SKM-1 treated with dmso at 0.1 percent for 144 hours (cell line): ENCODE measurements at regions not wholly inside any gene's neighbourhood (a gene's known extent, or its start where the extent isn't known, plus 50 kb on each side); places are given as distances from the start of the nearest gene placed in this dataset.
"Not testable (repeated sequence)": the region's sequence is repeated elsewhere in the genome, so short reads cannot be mapped to it uniquely, and the experiment has no call there.

Experiments used
- DNase-seq: peaks from one replicate; lab custom pipeline; 2025; ENCODE audit not compliant: unreplicated experiment; lab: John Stamatoyannopoulos, UW

GRCh38 chrX:74085642-74086236, 218.2 kb upstream of the ZCCHC13 start:
- DNase-seq, result no peak

DNA sequence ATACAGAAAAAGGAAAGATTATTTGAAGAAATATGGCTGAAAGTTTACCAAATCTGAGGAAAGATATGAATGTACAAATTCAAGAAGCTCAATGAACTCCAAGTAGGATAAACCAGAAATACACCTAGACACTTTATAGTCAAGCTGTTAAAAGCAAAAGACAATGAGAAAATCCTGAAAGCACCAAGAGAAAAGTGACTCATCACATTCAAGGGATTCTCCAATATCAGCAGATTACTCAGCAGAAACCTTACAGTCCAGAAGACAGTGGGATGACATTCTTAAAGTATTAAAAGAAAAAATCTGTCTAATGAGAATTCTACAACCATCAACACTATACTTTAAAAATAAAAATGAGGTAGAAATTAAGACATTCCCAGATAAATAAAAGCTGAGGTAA, 223.8 kb upstream of the ZCCHC13 start:
- no peak for DNase-seq

- DNase-seq, result no peak
Observed at GRCh38 chrX:74065831-74066390, 213.4 kb upstream of the XIST start.

- DNase-seq, result no peak
Observed at GRCh38 chrX:74063426-74064155, 211.1 kb upstream of the XIST start.

DNA sequence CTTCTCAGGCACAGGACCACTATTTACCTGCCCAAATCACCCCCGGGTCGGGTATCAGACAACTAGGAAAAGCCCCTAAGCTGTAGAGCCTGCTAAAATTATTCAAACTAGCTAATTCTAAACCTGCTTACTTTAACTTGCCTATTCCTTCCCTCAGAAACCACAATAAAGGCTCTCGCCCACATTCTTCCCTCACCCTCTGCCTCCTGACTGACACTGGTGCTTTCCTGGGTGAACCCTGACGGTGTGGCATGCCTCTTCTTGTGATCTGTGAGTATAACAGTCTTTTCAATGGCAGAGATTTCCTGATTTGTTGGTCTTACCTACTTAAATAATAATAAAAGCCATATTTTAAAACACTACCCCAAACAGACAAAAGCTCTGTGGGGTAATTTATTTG, 209.4 kb upstream of the XIST start:
- no peak for DNase-seq

- DNase-seq, result no peak
Observed at GRCh38 chrX:74049126-74049525, 196.6 kb upstream of the XIST start.

DNA sequence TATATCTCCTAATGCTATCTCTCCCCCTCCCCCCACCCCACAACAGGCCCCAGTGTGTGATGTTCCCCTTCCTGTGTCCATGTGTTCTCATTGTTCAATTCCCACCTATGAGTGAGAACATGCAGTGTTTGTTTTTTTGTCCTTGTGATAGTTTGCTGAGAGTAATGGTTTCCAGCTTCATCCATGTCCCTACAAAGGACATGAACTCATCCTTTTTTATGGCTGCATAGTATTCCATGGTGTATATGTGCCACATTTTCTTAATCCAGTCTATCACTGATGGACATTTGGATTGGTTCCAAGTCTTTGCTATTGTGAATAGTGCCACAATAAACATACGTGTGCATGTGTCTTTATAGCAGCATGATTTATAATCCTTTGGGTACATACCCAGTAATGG, 181.6 kb upstream of the XIST start:
- not testable (repeated sequence) for DNase-seq

GRCh38 chrX:74031527-74031926, 179.0 kb upstream of the XIST start:
- DNase-seq, result not testable (repeated sequence)

DNA sequence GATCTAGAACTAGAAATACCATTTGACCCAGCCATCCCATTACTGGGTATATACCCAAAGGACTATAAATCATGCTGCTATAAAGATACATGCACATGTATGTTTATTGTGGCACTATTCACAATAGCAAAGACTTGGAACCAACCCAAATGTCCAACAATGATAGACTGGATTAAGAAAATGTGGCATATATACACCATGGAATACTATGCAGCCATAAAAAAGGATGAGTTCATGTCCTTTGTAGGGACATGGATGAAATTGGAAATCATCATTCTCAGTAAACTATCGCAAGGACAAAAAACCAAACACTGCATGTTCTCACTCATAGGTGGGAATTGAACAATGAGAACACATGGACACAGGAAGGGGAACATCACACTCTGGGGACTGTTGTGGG, 178.3 kb upstream of the XIST start:
- not testable (repeated sequence) for DNase-seq

- not testable (repeated sequence) for DNase-seq
Observed at GRCh38 chrX:74025145-74025544, 172.6 kb upstream of the XIST start.

GRCh38 chrX:74023203-74023602, 170.7 kb upstream of the XIST start:
- DNase-seq, result no peak

DNA sequence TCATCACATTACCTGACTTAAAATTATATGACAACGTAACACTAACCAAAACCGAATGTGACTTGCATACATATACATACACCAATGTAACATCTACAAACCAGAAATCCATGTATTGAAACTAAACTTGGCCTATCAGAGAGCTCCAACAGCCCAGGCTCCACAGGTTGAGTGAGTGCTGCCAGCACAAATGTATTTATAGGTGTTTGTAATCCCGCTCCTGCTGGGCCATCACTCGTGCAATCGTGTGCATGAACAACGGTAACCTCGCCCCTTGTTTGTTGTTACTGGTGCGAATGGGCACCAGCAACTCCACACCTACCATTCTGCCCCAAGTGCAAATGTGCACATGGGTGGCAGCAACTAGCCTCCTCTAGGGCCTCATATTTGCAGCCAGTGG, 165.7 kb upstream of the XIST start:
- DNase-seq, result no peak

- peak; percentile 6 for DNase-seq
Observed at GRCh38 chrX:74015379-74016019, 163.0 kb upstream of the XIST start.

DNA sequence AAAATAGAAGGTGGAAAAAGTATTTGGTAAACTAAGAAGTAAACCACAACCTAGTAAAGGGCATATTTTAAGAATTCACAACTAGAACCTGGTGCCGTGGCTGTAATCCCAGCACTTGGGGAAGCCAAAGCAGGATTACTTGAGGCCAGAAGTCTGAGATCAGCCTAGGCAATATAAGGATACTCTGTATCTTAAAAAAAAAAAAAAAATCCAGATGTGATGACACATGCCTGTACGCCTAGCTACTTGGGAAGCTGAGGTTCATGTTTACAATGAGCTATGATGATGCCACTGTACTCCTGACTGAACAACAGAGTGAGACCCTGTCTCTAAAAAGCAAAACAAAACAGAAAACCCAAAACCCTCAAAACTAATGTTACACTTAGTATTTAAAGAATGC, 156.5 kb upstream of the XIST start:
- no peak for DNase-seq

GRCh38 chrX:73992019-73992418, 139.5 kb upstream of the XIST start:
- DNase-seq, result no peak

GRCh38 chrX:73987166-73987565, 134.7 kb upstream of the XIST start:
- no peak for DNase-seq

DNA sequence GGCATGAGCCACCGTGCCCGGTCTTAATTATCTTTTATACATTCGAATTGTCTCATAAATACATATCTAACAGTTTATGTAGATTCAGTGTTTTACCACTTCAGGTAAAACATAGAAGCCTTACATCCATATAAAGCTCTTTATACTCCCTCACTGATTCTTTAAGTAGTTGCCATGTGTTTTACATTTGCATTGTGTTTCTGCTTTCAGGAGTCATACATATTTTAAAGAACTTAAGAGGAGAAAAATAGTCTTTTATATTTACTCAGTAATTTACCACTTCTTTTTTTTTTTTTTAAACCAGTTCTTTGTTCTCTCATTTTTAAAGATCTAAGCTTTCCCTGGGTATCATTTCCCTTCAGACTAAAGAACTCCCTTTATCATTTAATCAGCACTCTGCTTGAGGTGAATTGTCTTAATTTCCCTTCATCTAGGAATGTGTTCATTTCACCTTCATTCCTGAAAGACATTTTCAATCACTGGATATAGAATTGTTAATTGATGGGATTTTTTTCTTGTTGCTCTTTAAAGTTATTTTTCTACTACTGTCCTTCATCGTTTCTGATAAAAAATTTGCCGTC, 127.1 kb upstream of the XIST start:
- DNase-seq, result no peak

DNA sequence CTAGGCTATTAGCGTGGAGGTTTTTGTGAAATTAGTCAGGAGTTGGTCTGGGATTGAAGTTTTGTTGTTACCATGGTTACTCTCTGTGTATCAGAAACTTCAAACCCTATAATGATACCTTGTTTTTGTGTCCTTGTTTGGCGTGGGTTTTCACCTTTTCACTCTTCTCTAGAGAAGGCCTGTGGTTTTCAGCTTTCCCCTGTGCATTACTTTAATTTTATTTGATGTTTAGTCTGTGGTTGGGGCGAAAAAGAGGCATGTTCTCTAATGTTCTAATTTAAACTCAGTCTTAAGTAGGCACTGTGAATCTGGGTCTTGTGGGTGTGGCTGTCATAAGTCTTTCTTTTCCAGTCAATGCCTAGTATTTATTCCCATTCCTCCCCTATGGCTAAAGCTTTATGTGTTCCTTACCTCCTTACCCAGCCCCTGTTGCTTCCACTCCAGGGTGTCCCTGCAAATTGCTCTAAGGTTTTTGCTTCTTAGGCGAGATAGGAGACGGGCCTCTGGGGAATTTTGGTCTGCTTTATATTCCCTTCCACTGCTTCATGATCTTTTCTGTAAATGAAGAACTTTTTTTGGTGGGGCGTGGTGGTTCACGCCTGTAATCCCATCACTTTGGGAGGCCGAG, 125.1 kb upstream of the XIST start:
- DNase-seq, result no peak

DNA sequence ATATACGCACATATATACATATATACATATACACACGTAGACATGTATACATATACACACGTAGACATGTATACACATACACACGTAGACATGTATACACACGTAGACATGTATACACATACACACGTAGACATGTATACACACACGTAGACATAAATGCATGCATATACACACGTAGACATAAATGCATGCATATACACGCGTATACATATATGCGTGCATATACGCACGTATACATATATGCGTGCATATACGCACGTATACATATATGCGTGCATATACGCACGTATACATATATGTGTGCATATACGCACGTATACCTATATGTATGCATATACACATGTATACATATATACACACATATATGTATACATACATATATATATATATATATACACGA, 114.9 kb upstream of the XIST start:
- DNase-seq, result not testable (repeated sequence)

DNA sequence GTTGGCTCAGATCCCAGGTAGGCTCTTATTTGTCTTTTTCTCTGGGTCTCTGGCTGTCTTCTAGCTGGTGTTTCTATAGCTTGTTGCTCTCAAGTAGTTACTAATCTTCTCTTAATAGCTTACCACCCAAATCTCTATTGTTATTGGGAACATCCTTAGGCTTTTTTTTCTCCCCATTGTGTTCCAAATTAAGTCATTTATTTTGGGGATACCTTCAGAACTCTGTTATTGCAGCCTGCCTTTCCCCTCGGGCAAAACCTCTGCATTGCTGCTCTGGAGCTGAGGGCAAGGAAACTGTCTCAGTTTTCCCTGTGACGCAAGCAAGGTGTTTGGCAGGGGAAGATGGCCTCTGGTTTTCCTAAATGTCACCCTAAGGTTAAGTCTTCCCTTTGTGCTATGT, 113.3 kb upstream of the XIST start:
- no peak for DNase-seq

DNA sequence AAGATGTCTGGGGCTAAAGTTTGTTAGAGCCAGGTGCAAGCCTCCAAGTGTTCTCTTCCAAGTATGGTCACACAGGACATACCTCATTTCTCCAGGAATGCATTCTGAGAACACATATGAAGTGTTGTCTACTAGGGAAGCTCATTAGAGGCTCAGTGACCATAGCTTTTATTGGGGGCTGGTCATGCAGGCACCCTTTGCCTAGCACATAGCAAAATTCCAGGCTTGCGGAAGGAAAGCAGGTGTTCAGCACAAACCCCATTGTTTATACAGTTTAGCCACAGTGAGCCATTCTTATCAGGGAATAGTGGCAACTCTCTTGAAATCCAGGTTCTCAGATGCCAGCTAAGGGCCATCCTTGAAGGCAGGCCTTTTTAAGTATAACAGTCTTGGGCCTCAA, 112.1 kb upstream of the XIST start:
- DNase-seq, result no peak
